Lung (tissue), 11 donors: ENCODE measurements at regions not wholly inside any gene's neighbourhood (a gene's known extent, or its start where the extent isn't known, plus 50 kb on each side); places are given as distances from the start of the nearest gene placed in this dataset.
"Not testable (repeated sequence)": the region's sequence is repeated elsewhere in the genome, so short reads cannot be mapped to it uniquely, and the experiment has no call there.

Source experiments
- ATAC-seq: fragments of 200-7000 bp; cut with Tn5 transposase; one replicate; pipeline ENCODE4 v1.9.1; 2020; ENCODE audit warnings: moderate number of reproducible peaks; ENCODE audit not compliant: insufficient read depth, low FRiP score
- DNase-seq, 3 donors: peaks; one replicate each; pipeline ENCODE4 v3.0.0-alpha.2; 2013 to 2017
- H3K27ac ChIP-seq, 2 donors: one replicate each; pipeline ENCODE4 v1.5.1; 2013; ENCODE audit warnings: mild to moderate bottlenecking in 2 of 2, moderate library complexity in 2 of 2, control low read depth in 1 of 2, inconsistent platforms in 1 of 2, low read depth in 1 of 2, low read length in 1 of 2
- H3K27me3 ChIP-seq, 3 donors: one replicate each; pipeline ENCODE4 v1.5.1; 2013; ENCODE audit warnings: low read length in 2 of 3; ENCODE audit not compliant: control insufficient read depth in 3 of 3, insufficient read depth in 3 of 3
- H3K36me3 ChIP-seq, 4 donors: one replicate each; pipeline ENCODE4 v1.5.1; 2013; ENCODE audit warnings: low read length in 4 of 4, mild to moderate bottlenecking in 1 of 4, moderate library complexity in 1 of 4; ENCODE audit not compliant: control insufficient read depth in 4 of 4, insufficient read depth in 4 of 4
- H3K4me1 ChIP-seq, 5 donors: one replicate each; pipeline ENCODE4 v1.5.1; 2013; ENCODE audit warnings: low read length in 5 of 5, mild to moderate bottlenecking in 2 of 5, moderate library complexity in 1 of 5; ENCODE audit not compliant: control insufficient read depth in 5 of 5, insufficient read depth in 5 of 5
- H3K4me3 ChIP-seq: one replicate; pipeline ENCODE4 v1.5.1; 2013; ENCODE audit warnings: mild to moderate bottlenecking, control low read depth, moderate library complexity
- H3K9ac ChIP-seq, 2 donors: one replicate each; pipeline ENCODE4 v1.5.1; 2013; ENCODE audit warnings: low read length in 2 of 2, control low read depth in 1 of 2; ENCODE audit not compliant: insufficient read depth in 1 of 2
- H3K9me3 ChIP-seq, 4 donors: one replicate each; pipeline ENCODE4 v1.5.1; 2013; ENCODE audit warnings: low read length in 3 of 4, mild to moderate bottlenecking in 1 of 4, moderate library complexity in 1 of 4; ENCODE audit not compliant: control insufficient read depth in 4 of 4, insufficient read depth in 3 of 4
- WGBS, 2 donors: extraction: QIAGEN DNeasy Blood & Tissue Kit; methylation state at CpG; one replicate each; pipeline ENCODE4 v1.1.7; 2013; 5-methylcytosine and 5-hydroxymethylcytosine counted together
- TF ChIP-seq, protein P1 (sequence below): IDR thresholded peaks from 2 replicates; pipeline ENCODE4 v1.5.1; 2012; ENCODE audit warnings: mild to moderate bottlenecking; ENCODE audit errors: control extremely low read depth, extremely low read depth
- donor health status: control.
- donor health status: control.
- donor health status: Bipolar disorder and iron deficiency.
- donor health status: healthy.
- donor health status: DM: yes; HTN: yes; CAD: no.

DNA sequence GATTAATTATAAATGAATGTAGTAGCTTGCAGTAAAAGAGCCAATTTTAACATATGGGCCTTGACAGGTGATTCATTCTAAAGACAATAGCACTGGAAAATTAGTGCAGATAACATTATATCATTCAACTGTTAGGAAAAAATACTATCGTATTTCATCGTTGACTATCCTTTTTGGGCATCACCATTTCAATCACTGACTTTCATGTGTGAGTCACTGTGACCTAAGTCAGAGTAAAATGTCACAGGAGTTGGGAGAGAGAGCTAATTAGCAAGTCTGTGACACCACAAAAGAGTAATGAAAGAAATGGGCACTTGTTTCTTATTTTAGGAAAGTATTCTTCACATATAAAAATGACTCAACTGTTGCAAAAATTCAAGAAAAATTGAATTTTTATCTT is 253.8 kb upstream of the CNTN5 start:
- peaks cover 0 to 7% (median 0%) of the 10 kb centered on the region in 4 donors for H3K9me3 ChIP-seq
- no peak overlapping the region for H3K4me3 ChIP-seq
- DNase-seq = no peak
- 84 to 96% methylated on average over 2 of the region's 2 CpGs for WGBS, 2 donors
- no peaks in the 10 kb centered on the region for H3K27me3 ChIP-seq
- no peak overlapping the region for H3K9ac ChIP-seq
- ATAC-seq = no peak
- no peak overlapping the region for H3K27ac ChIP-seq
- no peaks in the 10 kb centered on the region for H3K36me3 ChIP-seq
- no peaks in the 10 kb centered on the region for H3K4me1 ChIP-seq
- TF ChIP-seq, protein P1, sequence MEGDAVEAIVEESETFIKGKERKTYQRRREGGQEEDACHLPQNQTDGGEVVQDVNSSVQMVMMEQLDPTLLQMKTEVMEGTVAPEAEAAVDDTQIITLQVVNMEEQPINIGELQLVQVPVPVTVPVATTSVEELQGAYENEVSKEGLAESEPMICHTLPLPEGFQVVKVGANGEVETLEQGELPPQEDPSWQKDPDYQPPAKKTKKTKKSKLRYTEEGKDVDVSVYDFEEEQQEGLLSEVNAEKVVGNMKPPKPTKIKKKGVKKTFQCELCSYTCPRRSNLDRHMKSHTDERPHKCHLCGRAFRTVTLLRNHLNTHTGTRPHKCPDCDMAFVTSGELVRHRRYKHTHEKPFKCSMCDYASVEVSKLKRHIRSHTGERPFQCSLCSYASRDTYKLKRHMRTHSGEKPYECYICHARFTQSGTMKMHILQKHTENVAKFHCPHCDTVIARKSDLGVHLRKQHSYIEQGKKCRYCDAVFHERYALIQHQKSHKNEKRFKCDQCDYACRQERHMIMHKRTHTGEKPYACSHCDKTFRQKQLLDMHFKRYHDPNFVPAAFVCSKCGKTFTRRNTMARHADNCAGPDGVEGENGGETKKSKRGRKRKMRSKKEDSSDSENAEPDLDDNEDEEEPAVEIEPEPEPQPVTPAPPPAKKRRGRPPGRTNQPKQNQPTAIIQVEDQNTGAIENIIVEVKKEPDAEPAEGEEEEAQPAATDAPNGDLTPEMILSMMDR = no peak

DNA sequence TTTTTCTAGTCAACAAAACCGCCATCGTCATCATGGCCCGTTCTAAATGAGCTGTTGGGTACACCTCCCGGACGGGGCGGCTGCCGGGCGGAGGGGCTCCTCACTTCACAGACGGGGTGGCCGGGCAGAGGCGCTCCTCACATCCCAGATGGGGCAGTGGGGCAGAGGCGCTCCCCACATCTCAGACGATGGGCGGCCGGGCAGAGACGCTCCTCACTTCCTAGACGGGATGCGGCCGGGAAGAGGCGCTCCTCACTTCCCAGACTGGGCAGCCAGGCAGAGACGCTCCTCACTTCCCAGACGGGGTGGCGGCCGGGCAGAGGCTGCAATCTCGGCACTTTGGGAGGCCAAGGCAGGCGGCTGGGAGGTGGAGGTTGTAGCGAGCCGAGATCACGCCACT is 250.7 kb upstream of the CNTN5 start:
- DNase-seq, ATAC-seq, H3K9ac ChIP-seq, H3K4me1 ChIP-seq, H3K9me3 ChIP-seq, H3K27me3 ChIP-seq, H3K27ac ChIP-seq, H3K4me3 ChIP-seq, H3K36me3 ChIP-seq: not testable (repeated sequence)
- 88% methylated on average over 17 to 26 of the region's 29 CpGs for WGBS, 2 donors

DNA sequence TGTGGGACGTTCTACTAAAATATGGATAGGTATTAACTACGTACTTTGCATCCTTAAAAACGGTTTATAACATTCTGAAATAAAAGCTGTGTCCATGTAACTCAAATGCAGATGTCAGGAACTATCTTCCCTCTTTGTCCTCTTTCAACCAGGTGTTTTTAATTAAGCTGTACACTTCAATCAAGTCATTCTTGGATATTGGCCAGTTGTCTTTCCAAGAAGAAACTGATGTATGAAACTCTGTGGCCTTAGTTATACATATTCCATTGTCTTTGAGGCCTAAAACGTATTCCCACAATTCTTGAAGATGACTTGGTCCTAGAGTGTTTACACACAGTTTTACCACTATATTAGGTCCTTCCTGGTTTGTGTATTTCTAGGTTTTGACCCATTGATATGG is 249.0 kb upstream of the CNTN5 start:
- Histone ChIP-seq H3K4me3 (no peak overlapping the region), H3K36me3 (no peaks in the 10 kb centered on the region), H3K27ac (no peak overlapping the region), H3K9me3 (peaks cover 0 to 3% (median 2%) of the 10 kb centered on the region in 4 donors), H3K4me1 (no peaks in the 10 kb centered on the region), H3K9ac (no peak overlapping the region), H3K27me3 (no peaks in the 10 kb centered on the region)
- TF ChIP-seq, protein P1 = no peak
- DNase-seq (no peak), ATAC-seq (no peak)
- WGBS, 2 donors = 80 to 86% methylated on average over 4 of the region's 4 CpGs

DNA sequence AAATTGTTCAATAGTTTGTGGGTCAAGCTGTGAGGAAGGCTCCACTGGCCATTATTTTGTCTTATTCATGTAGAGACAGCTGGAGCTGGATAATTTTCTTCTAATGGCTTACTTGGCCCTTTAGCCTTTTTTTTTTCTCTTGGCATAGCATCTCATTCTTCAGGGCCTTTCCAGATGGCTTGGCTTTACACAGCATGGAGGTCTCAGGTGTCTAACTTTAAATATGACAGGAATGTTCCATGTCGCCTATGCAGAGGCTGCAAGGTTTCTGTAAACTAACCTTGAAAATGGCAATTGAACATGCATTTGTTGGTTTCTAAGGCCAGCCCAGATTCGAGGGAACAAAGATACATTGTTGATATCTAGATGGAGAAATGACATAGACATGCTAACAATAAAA is 247.9 kb upstream of the CNTN5 start:
- Histone ChIP-seq H3K4me1 (no peaks in the 10 kb centered on the region), H3K27me3 (no peaks in the 10 kb centered on the region), H3K36me3 (no peaks in the 10 kb centered on the region), H3K9ac (no peak overlapping the region), H3K4me3 (no peak overlapping the region), H3K27ac (no peak overlapping the region), H3K9me3 (peaks cover 0 to 3% (median 2%) of the 10 kb centered on the region in 4 donors)
- TF ChIP-seq, protein P1 = no peak
- ATAC-seq = no peak
- DNase-seq = no peak
- 69 to 78% methylated on average over 2 of the region's 2 CpGs for WGBS, 2 donors
